K562 (cell line): ENCODE measurements at regions not wholly inside any gene's neighbourhood (a gene's known extent, or its start where the extent isn't known, plus 50 kb on each side); places are given as distances from the start of the nearest gene placed in this dataset.

Experiments used
- ATAC-seq: fragments of 200-7000 bp; cut with Tn5 transposase; 3 replicates; pipeline ENCODE4 v1.9.1; 2020; ENCODE audit warnings: moderate library complexity
- BruUV-seq: library from RNA; stranded (reverse); fragments of 400-500 nt; replicated peaks from 2 replicates; lab custom pipeline; 2021; lab: Mats Ljungman, UMichigan
- CTCF ChIA-PET: fragments of 300-600 bp; formaldehyde crosslinking; extraction: SDS; loops from one replicate; lab custom pipeline; 2021; ENCODE audit warnings: low intra/inter-chr PET ratio; lab: Yijun Ruan, JAX
- POLR2A ChIA-PET: fragments of 300-600, 350-650 bp; sonication (Branson Sonifier 250); formaldehyde crosslinking; extraction: SDS; loops from one replicate; lab custom pipeline; 2021; ENCODE audit warnings: antibody characterized with exemption, inconsistent platforms; lab: Yijun Ruan, JAX
- DNase-seq, 4 experiments: peaks; one replicate each; pipeline versions ENCODE4 v3.0.0 to v3.0.0-alpha.2; 2011 to 2018; ENCODE audit warnings: low spot score in 3 of 4, mixed read lengths in 3 of 4; ENCODE audit errors: extremely low read depth in 1 of 4
- FAIRE-seq: peaks from 2 replicates; lab custom pipeline; 2011; peaks lifted over from hg19 to GRCh38; lab: Jason Lieb, UNC
- H2AFZ ChIP-seq: 2 replicates; pipeline ENCODE4 v1.6.0; 2011; ENCODE audit warnings: low read depth, low read length, control low read depth, inconsistent platforms
- H3K27ac ChIP-seq: fragments of 200-600 bp; 3 replicates; pipeline ENCODE4 v1.8.0; 2011; ENCODE audit warnings: low read depth, mild to moderate bottlenecking, control low read depth, inconsistent platforms, low read length, moderate library complexity, mixed read lengths; ENCODE audit errors: extremely low read depth
- H3K27me3 ChIP-seq, 2 experiments: fragments of 300-600 bp in 1 of 2; 2 replicates in 1 of 2; 3 replicates in 1 of 2; pipeline versions ENCODE4 v1.6.0 to v1.8.0; 2011; ENCODE audit warnings: inconsistent platforms in 2 of 2, low read length in 2 of 2, mild to moderate bottlenecking in 1 of 2, mixed read lengths in 1 of 2, moderate library complexity in 1 of 2; ENCODE audit not compliant: control insufficient read depth in 2 of 2, insufficient read depth in 2 of 2
- H3K36me3 ChIP-seq: fragments of 300-600 bp; 3 replicates; pipeline ENCODE4 v1.8.0; 2011; ENCODE audit warnings: mild to moderate bottlenecking, low read length, inconsistent platforms; ENCODE audit not compliant: control insufficient read depth, insufficient read depth
- H3K4me1 ChIP-seq, 2 experiments: fragments of 200-600 bp in 1 of 2; replicated peaks in 1 of 2; 2 replicates in 1 of 2; 3 replicates in 1 of 2; pipeline versions ENCODE4 v1.5.1 to v1.8.0; 2011; ENCODE audit warnings: inconsistent platforms in 2 of 2, low read length in 2 of 2, mild to moderate bottlenecking in 1 of 2, mixed read lengths in 1 of 2, moderate library complexity in 1 of 2; ENCODE audit not compliant: control insufficient read depth in 2 of 2, insufficient read depth in 2 of 2
- H3K4me2 ChIP-seq: 2 replicates; pipeline ENCODE4 v1.6.1; 2011; ENCODE audit warnings: low read length, control low read depth, inconsistent platforms, mixed read lengths; ENCODE audit not compliant: insufficient read depth
- H3K4me3 ChIP-seq: fragments of 200-600 bp; sonication (generic), shearing (Covaris generic); 2 replicates; pipeline ENCODE4 v1.5.1; 2016; ENCODE audit warnings: control low read depth, inconsistent platforms
- H3K79me2 ChIP-seq: fragments of 200-600 bp; 3 replicates; pipeline ENCODE4 v1.8.0; 2011; ENCODE audit warnings: low read length, inconsistent platforms; ENCODE audit not compliant: control insufficient read depth, insufficient read depth
- H3K9ac ChIP-seq, 2 experiments: 2 replicates each; pipeline versions ENCODE4 v1.6.0 to v1.6.1; 2011; ENCODE audit warnings: low read depth in 2 of 2, low read length in 2 of 2, control low read depth in 1 of 2, inconsistent platforms in 1 of 2, mild to moderate bottlenecking in 1 of 2, mixed read lengths in 1 of 2; ENCODE audit not compliant: insufficient read depth in 1 of 2
- H3K9me1 ChIP-seq: one replicate; pipeline ENCODE4 v1.6.0; 2011; ENCODE audit warnings: inconsistent platforms, mild to moderate bottlenecking, low read length, moderate library complexity; ENCODE audit not compliant: control insufficient read depth, insufficient read depth
- H3K9me3 ChIP-seq: replicated peaks from 2 replicates; pipeline ENCODE4 v1.5.1; 2011; ENCODE audit warnings: low read depth, low read length, inconsistent platforms; ENCODE audit not compliant: control insufficient read depth, insufficient read depth
- H4K20me1 ChIP-seq: replicated peaks from 2 replicates; pipeline ENCODE4 v1.6.1; 2011; ENCODE audit warnings: low read length, inconsistent platforms, mixed read lengths; ENCODE audit not compliant: control insufficient read depth, insufficient read depth
- BACH1 ChIP-seq: fragments of 200-800 bp; sonication (Bioruptor generic); IDR thresholded peaks from 2 replicates; pipeline ENCODE4 v1.6.1; 2016; ENCODE audit warnings: missing genetic modification characterization, missing compliant biosample characterization
- EWSR1 ChIP-seq: fragments of 450-650 bp; IDR thresholded peaks from 2 replicates; pipeline ENCODE4 v1.6.1; 2018; ENCODE audit warnings: borderline replicate concordance, mild to moderate bottlenecking, low read depth, moderate library complexity; ENCODE audit not compliant: partially characterized antibody
- FOXM1 ChIP-seq, 2 experiments: fragments of 450-650 bp in 1 of 2; sonication (generic) in 1 of 2; formaldehyde crosslinking in 1 of 2; IDR thresholded peaks; 2 replicates each; pipeline versions ENCODE4 v1.6.1 to v1.9.0; 2017 to 2022; ENCODE audit warnings: low read depth in 2 of 2, mild to moderate bottlenecking in 2 of 2, missing genetic modification reagents in 1 of 2, moderate library complexity in 1 of 2
- HDAC2 ChIP-seq: fragments of 450-650 bp; IDR thresholded peaks from 2 replicates; pipeline ENCODE4 v1.6.1; 2016; ENCODE audit warnings: mild to moderate bottlenecking
- LEF1 ChIP-seq: fragments of 450-650 bp; IDR thresholded peaks from 2 replicates; pipeline ENCODE4 v1.6.1; 2016; ENCODE audit warnings: mild to moderate bottlenecking
- MAFK ChIP-seq: IDR thresholded peaks from 2 replicates; pipeline ENCODE4 v1.6.1; 2011; ENCODE audit warnings: low read length, improper control_type of control experiment
- MAZ ChIP-seq, 2 experiments: fragments of 450-650 bp in 1 of 2; sonication (generic) in 1 of 2; formaldehyde crosslinking; IDR thresholded peaks in 1 of 2; conservative IDR thresholded peaks in 1 of 2; 2 replicates each; pipeline versions ENCODE4 v1.4.0 to v1.5.0; 2020; ENCODE audit warnings: mild to moderate bottlenecking in 1 of 2, missing genetic modification reagents in 1 of 2
- MTA2 ChIP-seq: fragments of 450-650 bp; IDR thresholded peaks from 2 replicates; pipeline ENCODE4 v1.6.1; 2016; ENCODE audit warnings: low read depth
- NCOR1 ChIP-seq: fragments of 450-650 bp; IDR thresholded peaks from 2 replicates; pipeline ENCODE4 v1.6.1; 2016; ENCODE audit warnings: mild to moderate bottlenecking, moderate library complexity
- NELFE ChIP-seq: IDR thresholded peaks from 2 replicates; pipeline ENCODE4 v1.6.1; 2011; ENCODE audit warnings: mild to moderate bottlenecking; ENCODE audit not compliant: insufficient read depth, insufficient read length
- U2AF1 ChIP-seq: fragments of 200-400 bp; formaldehyde crosslinking; optimal IDR thresholded peaks from 2 replicates; pipeline ENCODE3; 2017; ENCODE audit warnings: mild to moderate bottlenecking, low read depth, low read length, moderate library complexity
- ZFP36 ChIP-seq: fragments of 150-350 bp; IDR thresholded peaks from 2 replicates; pipeline ENCODE4 v1.6.1; 2018; ENCODE audit warnings: low read length, low read depth; ENCODE audit not compliant: partially characterized antibody
- ZNF316 ChIP-seq: fragments of 450-650 bp; IDR thresholded peaks from 2 replicates; pipeline ENCODE4 v1.6.1; 2016
- ZNF431 ChIP-seq: sonication (generic); formaldehyde crosslinking; IDR thresholded peaks from 2 replicates; pipeline ENCODE4 v1.8.0; 2022; ENCODE audit warnings: mild to moderate bottlenecking, missing genetic modification reagents
- ZNF584 ChIP-seq: fragments of 200-800 bp; sonication (Bioruptor generic); IDR thresholded peaks from 2 replicates; pipeline ENCODE4 v1.6.1; 2016; ENCODE audit warnings: low read depth, mild to moderate bottlenecking, missing genetic modification characterization, missing compliant biosample characterization
- WGBS: fragments of 100-300 bp; shearing (Covaris generic); methylation state at CpG from one replicate; pipeline ENCODE4 v1.1.6; 2016; ENCODE audit warnings: low coverage, mixed read lengths; ENCODE audit not compliant: insufficient coverage; ENCODE audit errors: missing lambda C conversion rate; 5-methylcytosine and 5-hydroxymethylcytosine counted together
- in situ Hi-C: fragments of 300-500 bp; cut with MboI; formaldehyde crosslinking; loops from 4 replicates; pipeline ENCODE4 v1.15.0; 2018; ENCODE audit warnings: inconsistent platforms, mixed read lengths
- intact Hi-C: fragments of 100-400 bp; cut with micrococcal nuclease; formaldehyde crosslinking; loops from 2 replicates; pipeline ENCODE4 v1.14.2; 2022
- TF ChIP-seq, protein P1 (sequence below): fragments of 450-650 bp; IDR thresholded peaks from 2 replicates; pipeline ENCODE4 v1.6.1; 2016; ENCODE audit warnings: mild to moderate bottlenecking

- CTCF ChIA-PET, result no interaction called here
- in situ Hi-C loops (no loop called here), intact Hi-C loops (no loop called here)
- Histone ChIP-seq H3K9me3 (no peaks in the 10 kb centered on the region), H3K79me2 (no peaks in the 10 kb centered on the region), H3K4me1 (peaks cover 0 to 6% of the 10 kb centered on the region in 2 experiments; a peak in 1 of 5 replicates), H3K9ac (no peak overlapping the region), H3K27ac (no peak overlapping the region), H3K9me1 (no peaks in the 10 kb centered on the region), H2AFZ (peak overlapping the region; percentile 64), H3K36me3 (no peaks in the 10 kb centered on the region), H4K20me1 (no peaks in the 10 kb centered on the region), H3K4me3 (no peak overlapping the region), H3K4me2 (no peak overlapping the region), H3K27me3 (no peaks in the 10 kb centered on the region)
- POLR2A ChIA-PET, result no interaction called here
- no peak for DNase-seq
- FAIRE-seq, result no peak
- no TSS peak for BruUV-seq
- no peak for TF ChIP-seq ZNF431 (CRISPR knock-in tag)
- TF ChIP-seq FOXM1 (IDR thresholded peaks at IDR 0.05; ENCODE audit: low read depth), result no peak
- TF ChIP-seq FOXM1 (CRISPR knock-in tag; IDR thresholded peaks at IDR 0.05; ENCODE audit: low read depth), result no peak
- no peak for TF ChIP-seq EWSR1
- ATAC-seq, result peak; percentile 39
- WGBS, result 20% methylated on average over 14 of the region's 20 CpGs
Measured at GRCh38 chr18:30352551-30353168, 689.9 kb downstream of the DSC3 start.

- Histone ChIP-seq H3K9me3 (no peaks in the 10 kb centered on the region), H3K79me2 (no peaks in the 10 kb centered on the region), H3K4me3 (no peak overlapping the region), H3K4me1 (peaks cover 0 to 6% of the 10 kb centered on the region in 2 experiments; a peak in 1 of 5 replicates), H3K36me3 (no peaks in the 10 kb centered on the region), H3K4me2 (no peak overlapping the region), H4K20me1 (no peaks in the 10 kb centered on the region), H3K9me1 (no peaks in the 10 kb centered on the region), H3K27ac (no peak overlapping the region), H3K27me3 (no peaks in the 10 kb centered on the region), H3K9ac (no peak overlapping the region), H2AFZ (no peak overlapping the region)
- DNase-seq, result no peak
- no peak for ATAC-seq
- WGBS, result 13% methylated on average over 1 of the region's 1 CpG
- BruUV-seq, result no TSS peak
- ChIA-PET POLR2A (no interaction called here), CTCF (no interaction called here)
- intact Hi-C loops, result no loop called here
- in situ Hi-C loops, result no loop called here
- FAIRE-seq, result no peak
- no peak for TF ChIP-seq BACH1 (tag)
- peak; percentile 33; the same call in 1 of the 2 replicates for TF ChIP-seq MAFK
- no peak for TF ChIP-seq NCOR1
- TF ChIP-seq ZNF584, result no peak
- no peak for TF ChIP-seq MAZ (CRISPR knock-in tag; conservative IDR thresholded peaks at IDR 0.05 in 1 of 2, IDR thresholded peaks at IDR 0.05 in 1 of 2)
- TF ChIP-seq HDAC2, result no peak
- TF ChIP-seq, protein P1, sequence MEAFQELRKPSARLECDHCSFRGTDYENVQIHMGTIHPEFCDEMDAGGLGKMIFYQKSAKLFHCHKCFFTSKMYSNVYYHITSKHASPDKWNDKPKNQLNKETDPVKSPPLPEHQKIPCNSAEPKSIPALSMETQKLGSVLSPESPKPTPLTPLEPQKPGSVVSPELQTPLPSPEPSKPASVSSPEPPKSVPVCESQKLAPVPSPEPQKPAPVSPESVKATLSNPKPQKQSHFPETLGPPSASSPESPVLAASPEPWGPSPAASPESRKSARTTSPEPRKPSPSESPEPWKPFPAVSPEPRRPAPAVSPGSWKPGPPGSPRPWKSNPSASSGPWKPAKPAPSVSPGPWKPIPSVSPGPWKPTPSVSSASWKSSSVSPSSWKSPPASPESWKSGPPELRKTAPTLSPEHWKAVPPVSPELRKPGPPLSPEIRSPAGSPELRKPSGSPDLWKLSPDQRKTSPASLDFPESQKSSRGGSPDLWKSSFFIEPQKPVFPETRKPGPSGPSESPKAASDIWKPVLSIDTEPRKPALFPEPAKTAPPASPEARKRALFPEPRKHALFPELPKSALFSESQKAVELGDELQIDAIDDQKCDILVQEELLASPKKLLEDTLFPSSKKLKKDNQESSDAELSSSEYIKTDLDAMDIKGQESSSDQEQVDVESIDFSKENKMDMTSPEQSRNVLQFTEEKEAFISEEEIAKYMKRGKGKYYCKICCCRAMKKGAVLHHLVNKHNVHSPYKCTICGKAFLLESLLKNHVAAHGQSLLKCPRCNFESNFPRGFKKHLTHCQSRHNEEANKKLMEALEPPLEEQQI, result no peak
- TF ChIP-seq MTA2, result no peak
- no peak for TF ChIP-seq U2AF1
- TF ChIP-seq LEF1, result no peak
- no peak for TF ChIP-seq ZFP36
- TF ChIP-seq NELFE, result no peak
- TF ChIP-seq ZNF316, result peak; percentile 65
Measured at GRCh38 chr18:30350263-30350662, 692.3 kb downstream of the DSC3 start.
